ENCODE measurements at regions not wholly inside any gene's neighbourhood (a gene's known extent, or its start where the extent isn't known, plus 50 kb on each side); places are given as distances from the start of the nearest gene placed in this dataset.

GRCh38 chr1:37306871-37307270 is 167.5 kb upstream of the ZC3H12A start:
- 67 to 70% methylated on average over 3 of the region's 11 CpGs for WGBS, 2 donors (ENCODE audit: low coverage in 1 of 2)
- H3K4me1 ChIP-seq = no peaks in the 10 kb centered on the region
- H3K27ac ChIP-seq = no peak overlapping the region
- TF ChIP-seq, protein P1, sequence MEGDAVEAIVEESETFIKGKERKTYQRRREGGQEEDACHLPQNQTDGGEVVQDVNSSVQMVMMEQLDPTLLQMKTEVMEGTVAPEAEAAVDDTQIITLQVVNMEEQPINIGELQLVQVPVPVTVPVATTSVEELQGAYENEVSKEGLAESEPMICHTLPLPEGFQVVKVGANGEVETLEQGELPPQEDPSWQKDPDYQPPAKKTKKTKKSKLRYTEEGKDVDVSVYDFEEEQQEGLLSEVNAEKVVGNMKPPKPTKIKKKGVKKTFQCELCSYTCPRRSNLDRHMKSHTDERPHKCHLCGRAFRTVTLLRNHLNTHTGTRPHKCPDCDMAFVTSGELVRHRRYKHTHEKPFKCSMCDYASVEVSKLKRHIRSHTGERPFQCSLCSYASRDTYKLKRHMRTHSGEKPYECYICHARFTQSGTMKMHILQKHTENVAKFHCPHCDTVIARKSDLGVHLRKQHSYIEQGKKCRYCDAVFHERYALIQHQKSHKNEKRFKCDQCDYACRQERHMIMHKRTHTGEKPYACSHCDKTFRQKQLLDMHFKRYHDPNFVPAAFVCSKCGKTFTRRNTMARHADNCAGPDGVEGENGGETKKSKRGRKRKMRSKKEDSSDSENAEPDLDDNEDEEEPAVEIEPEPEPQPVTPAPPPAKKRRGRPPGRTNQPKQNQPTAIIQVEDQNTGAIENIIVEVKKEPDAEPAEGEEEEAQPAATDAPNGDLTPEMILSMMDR (IDR thresholded peaks at IDR 0.05) = no peak
- no peak for TF ChIP-seq POLR2A (IDR thresholded peaks at IDR 0.05)
- TF ChIP-seq EP300 (IDR thresholded peaks at IDR 0.05) = no peak
- TF ChIP-seq POLR2AphosphoS5 (IDR thresholded peaks at IDR 0.05) = no peak
- H3K27me3 ChIP-seq = peaks cover 56% of the 10 kb centered on the region
- H3K4me3 ChIP-seq = no peak overlapping the region
- H3K9me3 ChIP-seq = no peaks in the 10 kb centered on the region
- no peaks in the 10 kb centered on the region for H3K36me3 ChIP-seq
- ATAC-seq = no peak

GRCh38 chr1:37308031-37308960 is 166.1 kb upstream of the ZC3H12A start:
- H3K9me3 ChIP-seq = no peaks in the 10 kb centered on the region
- TF ChIP-seq POLR2AphosphoS5 (IDR thresholded peaks at IDR 0.05) = no peak
- no peak for TF ChIP-seq EP300 (IDR thresholded peaks at IDR 0.05)
- TF ChIP-seq POLR2A (IDR thresholded peaks at IDR 0.05) = no peak
- TF ChIP-seq, protein P1 (IDR thresholded peaks at IDR 0.05) = no peak
- no peak overlapping the region for H3K27ac ChIP-seq
- ATAC-seq = no peak
- WGBS, 2 donors (ENCODE audit: low coverage in 1 of 2) = 46 to 58% methylated on average over 10 to 12 of the region's 25 CpGs
- no peaks in the 10 kb centered on the region for H3K36me3 ChIP-seq
- H3K4me1 ChIP-seq = no peaks in the 10 kb centered on the region
- no peak overlapping the region for H3K4me3 ChIP-seq
- peaks cover 62% of the 10 kb centered on the region for H3K27me3 ChIP-seq

- TF ChIP-seq, protein P1 (IDR thresholded peaks at IDR 0.05) = no peak
- TF ChIP-seq EP300 (IDR thresholded peaks at IDR 0.05) (no peak), POLR2A (IDR thresholded peaks at IDR 0.05) (no peak), POLR2AphosphoS5 (IDR thresholded peaks at IDR 0.05) (no peak)
- no peak overlapping the region for H3K27ac ChIP-seq
- WGBS, 2 donors (ENCODE audit: low coverage in 1 of 2) = 20 to 77% methylated on average over 1 to 3 of the region's 3 CpGs
- H3K9me3 ChIP-seq = no peaks in the 10 kb centered on the region
- H3K27me3 ChIP-seq = peaks cover 70% of the 10 kb centered on the region
- H3K4me3 ChIP-seq = no peak overlapping the region
- no peak for ATAC-seq
- H3K4me1 ChIP-seq = no peaks in the 10 kb centered on the region
- H3K36me3 ChIP-seq = no peaks in the 10 kb centered on the region
These were observed 164.8 kb upstream of the ZC3H12A start for GRCh38 chr1:37309574-37309973.

- Histone ChIP-seq H3K27ac (no peak overlapping the region), H3K9me3 (no peaks in the 10 kb centered on the region), H3K4me1 (no peaks in the 10 kb centered on the region), H3K27me3 (peaks cover 75% of the 10 kb centered on the region), H3K4me3 (no peak overlapping the region), H3K36me3 (no peaks in the 10 kb centered on the region)
- WGBS, 2 donors (ENCODE audit: low coverage in 1 of 2) = 63 to 66% methylated on average over 8 to 11 of the region's 13 CpGs
- TF ChIP-seq POLR2AphosphoS5 (IDR thresholded peaks at IDR 0.05) (no peak), EP300 (IDR thresholded peaks at IDR 0.05) (no peak), POLR2A (IDR thresholded peaks at IDR 0.05) (no peak)
- TF ChIP-seq, protein P1 (IDR thresholded peaks at IDR 0.05) = no peak
- ATAC-seq = no peak
These were observed 164.3 kb upstream of the ZC3H12A start for GRCh38 chr1:37310064-37310463.

DNA sequence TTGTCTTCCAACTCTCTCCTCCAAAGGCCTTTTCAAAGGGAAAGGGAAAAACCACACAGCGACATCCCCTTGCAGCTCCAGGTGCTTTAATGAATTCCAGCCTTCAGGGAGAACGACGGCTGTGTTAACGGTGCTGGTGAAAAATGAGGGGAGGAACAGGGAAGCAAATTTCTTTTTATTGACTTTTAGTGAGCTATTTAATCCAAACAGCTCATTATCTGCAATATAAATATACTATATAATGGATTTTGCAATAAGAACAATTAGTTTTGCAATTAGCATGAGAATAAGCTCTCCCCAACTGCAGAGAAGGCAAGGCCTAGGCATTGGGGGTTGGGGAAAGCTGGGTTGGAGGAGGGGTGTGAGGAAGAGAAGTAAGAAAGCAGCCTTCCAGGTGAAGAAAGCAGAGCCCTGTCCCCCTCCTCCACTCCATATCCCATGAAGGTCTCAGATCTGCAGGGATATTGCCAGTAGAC is 159.0 kb upstream of the ZC3H12A start:
- TF ChIP-seq EP300 (IDR thresholded peaks at IDR 0.05) (no peak), POLR2AphosphoS5 (IDR thresholded peaks at IDR 0.05) (no peak), POLR2A (IDR thresholded peaks at IDR 0.05) (no peak)
- TF ChIP-seq, protein P1 (IDR thresholded peaks at IDR 0.05) = no peak
- Histone ChIP-seq H3K4me1 (peaks cover 0 to 11% (median 0%) of the 10 kb centered on the region in 3 donors), H3K27ac (no peak overlapping the region), H3K27me3 (peaks cover 97% of the 10 kb centered on the region), H3K36me3 (no peaks in the 10 kb centered on the region), H3K4me3 (no peak overlapping the region), H3K9me3 (no peaks in the 10 kb centered on the region)
- WGBS, 2 donors (ENCODE audit: low coverage in 1 of 2) = 3 to 20% methylated on average over 1 to 4 of the region's 4 CpGs
- no peak for ATAC-seq
